ENCODE measurements at regions not wholly inside any gene's neighbourhood (a gene's known extent, or its start where the extent isn't known, plus 50 kb on each side); places are given as distances from the start of the nearest gene placed in this dataset.

GRCh38 chr14:95452893-95453712, 63.3 kb downstream of the SYNE3 start:
- no peaks in the 10 kb centered on the region for H3K27me3 ChIP-seq (ENCODE audit: control insufficient read depth, insufficient read depth, low read length)
- peaks cover 0 to 5% (median 0%) of the 10 kb centered on the region in 3 donors for H3K4me1 ChIP-seq (ENCODE audit: control insufficient read depth in 2 of 3, insufficient read depth in 2 of 3, low read depth in 1 of 3, low read length in 3 of 3)
- DNase-seq (no peak), FAIRE-seq (no peak)
- H3K27ac ChIP-seq (ENCODE audit: low read depth in 2 of 2, low read length in 2 of 2), result no peak overlapping the region
- H3K36me3 ChIP-seq (ENCODE audit: control insufficient read depth in 2 of 3, insufficient read depth in 3 of 3, low read length in 3 of 3), result no peaks in the 10 kb centered on the region
- intact Hi-C loops (cut with DNase I), result no loop called here
- TF ChIP-seq CTCF (IDR thresholded peaks at IDR 0.05; ENCODE audit: borderline replicate concordance, extremely low read depth, insufficient read depth), result no peak
- H3K9ac ChIP-seq (ENCODE audit: low read length in 3 of 3), result no peak overlapping the region
- no peaks in the 10 kb centered on the region for H3K9me3 ChIP-seq (ENCODE audit: control insufficient read depth in 2 of 3, insufficient read depth in 1 of 3, low read length in 3 of 3)
- no peak overlapping the region for H3K4me3 ChIP-seq (ENCODE audit: low read length in 3 of 3)

- Histone ChIP-seq H3K9me3 (ENCODE audit: control insufficient read depth in 2 of 3, insufficient read depth in 1 of 3, low read length in 3 of 3) (no peaks in the 10 kb centered on the region), H3K27me3 (ENCODE audit: control insufficient read depth, insufficient read depth, low read length) (no peaks in the 10 kb centered on the region), H3K4me1 (ENCODE audit: control insufficient read depth in 2 of 3, insufficient read depth in 2 of 3, low read depth in 1 of 3, low read length in 3 of 3) (peaks cover 0 to 5% (median 0%) of the 10 kb centered on the region in 3 donors), H3K4me3 (ENCODE audit: low read length in 3 of 3) (no peak overlapping the region), H3K9ac (ENCODE audit: low read length in 3 of 3) (no peak overlapping the region), H3K36me3 (ENCODE audit: control insufficient read depth in 2 of 3, insufficient read depth in 3 of 3, low read length in 3 of 3) (no peaks in the 10 kb centered on the region), H3K27ac (ENCODE audit: low read depth in 2 of 2, low read length in 2 of 2) (no peak overlapping the region)
- TF ChIP-seq CTCF (IDR thresholded peaks at IDR 0.05; ENCODE audit: borderline replicate concordance, extremely low read depth, insufficient read depth), result peak; percentile 42
- DNase-seq, result peak in 1 of 5 donors; percentile 43
- intact Hi-C loops (cut with DNase I), result no loop called here
- FAIRE-seq, result no peak
Observed at GRCh38 chr14:95452176-95452892, 64.1 kb downstream of the SYNE3 start.

- Histone ChIP-seq H3K4me3 (ENCODE audit: low read length in 3 of 3) (no peak overlapping the region), H3K27me3 (ENCODE audit: control insufficient read depth, insufficient read depth, low read length) (no peaks in the 10 kb centered on the region), H3K9ac (ENCODE audit: low read length in 3 of 3) (no peak overlapping the region), H3K36me3 (ENCODE audit: control insufficient read depth in 2 of 3, insufficient read depth in 3 of 3, low read length in 3 of 3) (no peaks in the 10 kb centered on the region), H3K27ac (ENCODE audit: low read depth in 2 of 2, low read length in 2 of 2) (no peak overlapping the region), H3K9me3 (ENCODE audit: control insufficient read depth in 2 of 3, insufficient read depth in 1 of 3, low read length in 3 of 3) (no peaks in the 10 kb centered on the region), H3K4me1 (ENCODE audit: control insufficient read depth in 2 of 3, insufficient read depth in 2 of 3, low read depth in 1 of 3, low read length in 3 of 3) (peaks cover 0 to 13% (median 5%) of the 10 kb centered on the region in 3 donors)
- DNase-seq, result no peak
- FAIRE-seq, result no peak
- intact Hi-C loops (cut with DNase I), result loop anchor here (5.0 kb wide), 2 partner anchors 83 to 538 kb away; no protein-coding TSS in a partner anchor
- TF ChIP-seq CTCF (IDR thresholded peaks at IDR 0.05; ENCODE audit: borderline replicate concordance, extremely low read depth, insufficient read depth), result no peak
Observed at GRCh38 chr14:95449131-95449530, 67.3 kb downstream of the SYNE3 start.

Measured in kidney (tissue), 13 donors.